ENCODE measurements at regions not wholly inside any gene's neighbourhood (a gene's known extent, or its start where the extent isn't known, plus 50 kb on each side); places are given as distances from the start of the nearest gene placed in this dataset.
"Not testable (repeated sequence)": the region's sequence is repeated elsewhere in the genome, so short reads cannot be mapped to it uniquely, and the experiment has no call there.

GRCh38 chr2:111257607-111258006 lies 136.9 kb downstream of the BCL2L11 start:
- H3K27me3 ChIP-seq (ENCODE audit: insufficient read depth, low read length); H3K79me2 ChIP-seq (ENCODE audit: insufficient read depth, low read length); H3K4me1 ChIP-seq (ENCODE audit: control insufficient read depth in 1 of 2, insufficient read depth in 2 of 2, low read length in 2 of 2); RAD21 ChIA-PET (ENCODE audit: low non-redundant PET in 1 of 2, low total read pairs in 2 of 2, uncharacterized antibody in 2 of 2, unreplicated experiment in 2 of 2); DNase-seq (ENCODE audit: low read depth, low spot score); H3K9me2 ChIP-seq (ENCODE audit: insufficient read depth); H3K36me3 ChIP-seq (ENCODE audit: control insufficient read depth in 1 of 2, insufficient read depth in 2 of 2, low read length in 2 of 2); H3K4me2 ChIP-seq (ENCODE audit: low read length); CTCF ChIA-PET; H2AFZ ChIP-seq (ENCODE audit: low read depth, low read length, poor library complexity, severe bottlenecking); H3K4me3 ChIP-seq (replicated peaks in 1 of 2; ENCODE audit: low read depth in 1 of 2, low read length in 2 of 2); H3K27ac ChIP-seq (ENCODE audit: low read depth, low read length); H4K20me1 ChIP-seq (ENCODE audit: insufficient read depth); H3K9me3 ChIP-seq (ENCODE audit: control insufficient read depth in 1 of 2, insufficient read depth in 1 of 2, low read depth in 1 of 2, low read length in 2 of 2); BruUV-seq (replicated peaks); H3K9ac ChIP-seq (ENCODE audit: low read length); POLR2A ChIA-PET; intact Hi-C loops (cut with micrococcal nuclease): not testable (repeated sequence)
- peak; percentile 62; the same call in 1 of the 2 replicates for ATAC-seq

- RAD21 ChIA-PET (ENCODE audit: low non-redundant PET in 1 of 2, low total read pairs in 2 of 2, uncharacterized antibody in 2 of 2, unreplicated experiment in 2 of 2); H4K20me1 ChIP-seq (ENCODE audit: insufficient read depth); H3K9me3 ChIP-seq (ENCODE audit: control insufficient read depth in 1 of 2, insufficient read depth in 1 of 2, low read depth in 1 of 2, low read length in 2 of 2); ATAC-seq; H3K9me2 ChIP-seq (ENCODE audit: insufficient read depth); H3K4me2 ChIP-seq (ENCODE audit: low read length); H2AFZ ChIP-seq (ENCODE audit: low read depth, low read length, poor library complexity, severe bottlenecking); H3K4me1 ChIP-seq (ENCODE audit: control insufficient read depth in 1 of 2, insufficient read depth in 2 of 2, low read length in 2 of 2); H3K9ac ChIP-seq (ENCODE audit: low read length); H3K27ac ChIP-seq (ENCODE audit: low read depth, low read length); H3K79me2 ChIP-seq (ENCODE audit: insufficient read depth, low read length); H3K36me3 ChIP-seq (ENCODE audit: control insufficient read depth in 1 of 2, insufficient read depth in 2 of 2, low read length in 2 of 2); H3K4me3 ChIP-seq (replicated peaks in 1 of 2; ENCODE audit: low read depth in 1 of 2, low read length in 2 of 2); DNase-seq (ENCODE audit: low read depth, low spot score); intact Hi-C loops (cut with micrococcal nuclease); BruUV-seq (replicated peaks); H3K27me3 ChIP-seq (ENCODE audit: insufficient read depth, low read length); POLR2A ChIA-PET; CTCF ChIA-PET: not testable (repeated sequence)
Measured at GRCh38 chr2:111258318-111258717, 137.6 kb downstream of the BCL2L11 start.

GRCh38 chr2:111262627-111263379 lies 142.1 kb downstream of the BCL2L11 start:
- H3K9me2 ChIP-seq (ENCODE audit: insufficient read depth); DNase-seq (ENCODE audit: low read depth, low spot score); H3K27me3 ChIP-seq (ENCODE audit: insufficient read depth, low read length); BruUV-seq (replicated peaks); H3K79me2 ChIP-seq (ENCODE audit: insufficient read depth, low read length); H4K20me1 ChIP-seq (ENCODE audit: insufficient read depth); POLR2A ChIA-PET; H3K4me3 ChIP-seq (replicated peaks in 1 of 2; ENCODE audit: low read depth in 1 of 2, low read length in 2 of 2); H3K4me2 ChIP-seq (ENCODE audit: low read length); ATAC-seq; H2AFZ ChIP-seq (ENCODE audit: low read depth, low read length, poor library complexity, severe bottlenecking); H3K9me3 ChIP-seq (ENCODE audit: control insufficient read depth in 1 of 2, insufficient read depth in 1 of 2, low read depth in 1 of 2, low read length in 2 of 2); H3K4me1 ChIP-seq (ENCODE audit: control insufficient read depth in 1 of 2, insufficient read depth in 2 of 2, low read length in 2 of 2); CTCF ChIA-PET; H3K36me3 ChIP-seq (ENCODE audit: control insufficient read depth in 1 of 2, insufficient read depth in 2 of 2, low read length in 2 of 2); RAD21 ChIA-PET (ENCODE audit: low non-redundant PET in 1 of 2, low total read pairs in 2 of 2, uncharacterized antibody in 2 of 2, unreplicated experiment in 2 of 2); H3K27ac ChIP-seq (ENCODE audit: low read depth, low read length); intact Hi-C loops (cut with micrococcal nuclease); H3K9ac ChIP-seq (ENCODE audit: low read length): not testable (repeated sequence)

- H3K27ac ChIP-seq (ENCODE audit: low read depth, low read length); H3K4me1 ChIP-seq (ENCODE audit: control insufficient read depth in 1 of 2, insufficient read depth in 2 of 2, low read length in 2 of 2); intact Hi-C loops (cut with micrococcal nuclease); POLR2A ChIA-PET; RAD21 ChIA-PET (ENCODE audit: low non-redundant PET in 1 of 2, low total read pairs in 2 of 2, uncharacterized antibody in 2 of 2, unreplicated experiment in 2 of 2); H4K20me1 ChIP-seq (ENCODE audit: insufficient read depth); H3K36me3 ChIP-seq (ENCODE audit: control insufficient read depth in 1 of 2, insufficient read depth in 2 of 2, low read length in 2 of 2); H3K9me3 ChIP-seq (ENCODE audit: control insufficient read depth in 1 of 2, insufficient read depth in 1 of 2, low read depth in 1 of 2, low read length in 2 of 2); H3K4me2 ChIP-seq (ENCODE audit: low read length); H3K9me2 ChIP-seq (ENCODE audit: insufficient read depth); BruUV-seq (replicated peaks); DNase-seq (ENCODE audit: low read depth, low spot score); H3K79me2 ChIP-seq (ENCODE audit: insufficient read depth, low read length); H2AFZ ChIP-seq (ENCODE audit: low read depth, low read length, poor library complexity, severe bottlenecking); H3K9ac ChIP-seq (ENCODE audit: low read length); H3K4me3 ChIP-seq (replicated peaks in 1 of 2; ENCODE audit: low read depth in 1 of 2, low read length in 2 of 2); H3K27me3 ChIP-seq (ENCODE audit: insufficient read depth, low read length); ATAC-seq; CTCF ChIA-PET: not testable (repeated sequence)
Measured at GRCh38 chr2:111263380-111264017, 142.8 kb downstream of the BCL2L11 start.

All from HCT116 (cell line).